Suppressor macrophage treated with lipopolysaccharide for 1 hour (primary cell): ENCODE measurements at regions not wholly inside any gene's neighbourhood (a gene's known extent, or its start where the extent isn't known, plus 50 kb on each side); places are given as distances from the start of the nearest gene placed in this dataset.
A peak's percentile ranks its signal among the peaks of the same experiment; 100 is the strongest.

ENCODE experiments used
- DNase-seq, 3 donors: peaks; one replicate each; pipeline ENCODE4 v3.0.0-alpha.2; 2020 to 2022

- DNase-seq = no peak
Observed at GRCh38 chr2:221205103-221205673, 366.9 kb downstream of the EPHA4 start.

- DNase-seq = no peak
Observed at GRCh38 chr2:221210686-221211085, 361.4 kb downstream of the EPHA4 start.

- DNase-seq = peak in 1 of 3 donors; percentile 1
Observed at GRCh38 chr2:221211653-221212052, 360.5 kb downstream of the EPHA4 start.

- peak in 1 of 3 donors; percentile 8 for DNase-seq
Observed at GRCh38 chr2:221212105-221212504, 360.0 kb downstream of the EPHA4 start.

- DNase-seq = no peak
Observed at GRCh38 chr2:221215487-221215886, 356.6 kb downstream of the EPHA4 start.

GRCh38 chr2:221216636-221217035 lies 355.5 kb downstream of the EPHA4 start:
- DNase-seq = no peak

- no peak for DNase-seq
Observed at GRCh38 chr2:221225752-221226151, 346.4 kb downstream of the EPHA4 start.

- peak in 1 of 3 donors; percentile 6 for DNase-seq
Observed at GRCh38 chr2:221228214-221228769, 343.8 kb downstream of the EPHA4 start.

- DNase-seq = peak in 1 of 3 donors; percentile 5
Observed at GRCh38 chr2:221229099-221229498, 343.0 kb downstream of the EPHA4 start.

- no peak for DNase-seq
Observed at GRCh38 chr2:221231511-221231910, 340.6 kb downstream of the EPHA4 start.

- DNase-seq = no peak
Observed at GRCh38 chr2:221235941-221236340, 336.2 kb downstream of the EPHA4 start.

GRCh38 chr2:221241072-221241471 lies 331.0 kb downstream of the EPHA4 start:
- no peak for DNase-seq

- no peak for DNase-seq
Observed at GRCh38 chr2:221243771-221244170, 328.3 kb downstream of the EPHA4 start.

- no peak for DNase-seq
Observed at GRCh38 chr2:221245045-221245444, 327.1 kb downstream of the EPHA4 start.

- no peak for DNase-seq
Observed at GRCh38 chr2:221245772-221246171, 326.3 kb downstream of the EPHA4 start.

- no peak for DNase-seq
Observed at GRCh38 chr2:221254299-221254698, 317.8 kb downstream of the EPHA4 start.

- DNase-seq = no peak
Observed at GRCh38 chr2:221255862-221256261, 316.2 kb downstream of the EPHA4 start.

GRCh38 chr2:221258464-221258863 lies 313.6 kb downstream of the EPHA4 start:
- DNase-seq = no peak

GRCh38 chr2:221262651-221263050 lies 309.5 kb downstream of the EPHA4 start:
- DNase-seq = no peak

GRCh38 chr2:221263573-221263972 lies 308.5 kb downstream of the EPHA4 start:
- no peak for DNase-seq

- DNase-seq = no peak
Observed at GRCh38 chr2:221264318-221264717, 307.8 kb downstream of the EPHA4 start.

GRCh38 chr2:221267773-221268425 lies 304.2 kb downstream of the EPHA4 start:
- DNase-seq = no peak

GRCh38 chr2:221268631-221269030 lies 303.5 kb downstream of the EPHA4 start:
- DNase-seq = no peak

- DNase-seq = no peak
Observed at GRCh38 chr2:221270806-221271205, 301.3 kb downstream of the EPHA4 start.

- DNase-seq = no peak
Observed at GRCh38 chr2:221272729-221273128, 299.4 kb downstream of the EPHA4 start.
